H54 (cell line): ENCODE measurements at regions not wholly inside any gene's neighbourhood (a gene's known extent, or its start where the extent isn't known, plus 50 kb on each side); places are given as distances from the start of the nearest gene placed in this dataset.

ENCODE experiments used
- DNase-seq: peaks from one replicate; pipeline ENCODE4 v3.0.0; 2011; ENCODE audit warnings: low spot score, mixed read lengths; ENCODE audit not compliant: insufficient read length
- FAIRE-seq: peaks from 3 replicates; lab custom pipeline; 2011; peaks lifted over from hg19 to GRCh38; lab: Jason Lieb, UNC
- POLR2A ChIP-seq: IDR thresholded peaks from 2 replicates; pipeline ENCODE4 v1.6.1; 2011; ENCODE audit warnings: low read depth, mild to moderate bottlenecking, low read length

DNA sequence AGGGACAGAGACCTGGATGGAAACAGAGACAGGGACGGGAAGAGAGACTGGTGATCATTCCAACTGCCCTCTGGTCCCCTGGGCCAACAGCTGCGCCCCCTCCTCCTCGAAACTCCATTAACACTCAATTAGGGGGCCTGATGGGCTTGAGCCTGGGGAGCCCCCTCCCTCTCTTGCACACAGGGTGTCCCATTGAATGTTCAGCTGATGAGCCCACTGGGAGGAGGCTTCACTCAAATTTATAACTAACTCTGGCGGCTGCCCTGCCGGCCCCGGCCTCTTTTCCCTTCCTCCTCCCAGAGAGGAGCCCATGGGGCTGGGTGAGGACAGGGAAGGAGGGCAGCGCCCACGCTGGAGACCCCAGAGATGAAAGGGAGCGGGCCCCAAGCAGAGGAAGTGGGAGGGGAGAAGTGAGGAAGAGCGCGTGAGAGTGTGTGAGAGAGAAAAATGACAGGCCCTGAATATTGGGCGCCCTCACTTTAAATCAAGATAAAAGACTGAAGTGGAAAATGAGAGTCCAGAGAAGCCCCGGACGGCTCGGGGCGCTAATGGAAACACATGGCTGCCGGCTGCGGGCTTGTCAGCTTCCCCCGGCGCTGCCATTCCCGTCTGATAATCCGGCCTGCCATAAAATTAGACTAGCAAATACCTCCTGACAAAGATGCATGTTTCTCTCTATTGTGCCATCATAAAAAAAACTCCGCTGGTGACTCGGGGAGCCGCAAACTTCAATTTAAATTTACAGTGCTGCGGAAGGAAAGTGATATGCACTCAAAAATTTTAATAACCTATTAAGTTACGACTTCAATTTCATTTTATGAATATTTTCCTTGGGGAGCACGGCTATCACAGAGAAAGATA is 58.0 kb upstream of the PAX2 start:
- DNase-seq: no peak

DNA sequence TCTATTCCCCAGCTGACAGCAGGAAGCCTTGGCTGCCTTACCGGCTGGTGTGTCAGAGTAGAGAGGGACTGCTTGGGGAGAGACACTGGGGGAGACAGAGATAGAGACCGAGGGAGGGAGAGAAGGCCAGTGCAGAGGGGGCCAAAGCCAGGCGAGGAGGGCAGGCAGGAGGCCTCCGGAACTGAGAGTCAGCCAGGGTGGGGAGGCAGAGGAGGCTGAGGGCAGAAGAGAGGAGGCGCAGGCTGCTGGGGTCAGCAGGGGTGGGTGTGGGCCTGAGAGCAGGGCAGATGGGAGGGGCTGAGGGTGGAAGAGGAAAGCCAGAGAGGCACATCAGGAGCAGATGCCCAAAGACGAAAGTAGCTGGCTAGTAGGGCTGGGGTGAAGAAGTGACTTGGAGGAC is 57.2 kb upstream of the PAX2 start:
- FAIRE-seq (no peak), DNase-seq (no peak)
- no peak for TF ChIP-seq POLR2A

More for the DNA sequence above, 58.0 kb upstream of the PAX2 start:
- no peak for FAIRE-seq
- no peak for TF ChIP-seq POLR2A

DNA sequence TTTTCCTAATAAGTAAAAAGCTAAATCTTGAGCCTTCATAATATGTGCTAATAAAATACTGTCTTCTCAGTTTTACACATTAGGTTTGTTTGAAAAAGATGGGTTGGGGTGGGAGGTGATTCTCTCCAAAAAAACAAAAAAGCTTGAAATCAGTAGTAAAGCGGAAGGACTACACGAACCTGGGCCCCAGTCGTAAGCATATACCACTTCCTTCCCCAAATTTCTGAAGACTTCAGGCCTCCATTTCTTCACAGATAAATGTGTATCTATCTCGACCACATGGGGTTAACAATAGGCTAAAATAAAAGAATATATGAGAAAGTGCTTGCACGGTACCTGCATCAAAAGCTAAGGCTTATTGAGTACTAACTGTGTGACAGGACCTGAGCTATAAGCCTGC is 51.6 kb upstream of the PAX2 start:
- no peak for TF ChIP-seq POLR2A
- no peak for DNase-seq
- no peak for FAIRE-seq
